IMR-90 (cell line): ENCODE measurements at regions not wholly inside any gene's neighbourhood (a gene's known extent, or its start where the extent isn't known, plus 50 kb on each side); places are given as distances from the start of the nearest gene placed in this dataset.

ENCODE experiments used
- ATAC-seq: fragments of 200-7000 bp; cut with Tn5 transposase; 2 replicates; pipeline ENCODE4 v1.9.1; 2020; ENCODE audit warnings: low read depth, mild to moderate bottlenecking, moderate library complexity
- BruUV-seq: library from RNA; stranded (reverse); fragments of 400-500 nt; replicated peaks from 2 replicates; lab custom pipeline; 2021; lab: Mats Ljungman, UMichigan
- CTCF ChIA-PET: fragments of 300-600 bp; formaldehyde crosslinking; extraction: SDS; loops from one replicate; lab custom pipeline; 2021; ENCODE audit warnings: antibody characterized with exemption; lab: Yijun Ruan, JAX
- POLR2A ChIA-PET: fragments of 300-600 bp; sonication (Branson Sonifier 250); formaldehyde crosslinking; loops from one replicate; lab custom pipeline; 2022; ENCODE audit warnings: antibody characterized with exemption; ENCODE audit not compliant: unreplicated experiment; lab: Charles Lee
- DNase-seq: peaks from one replicate; pipeline ENCODE4 v3.0.0; 2013
- H2AFZ ChIP-seq: replicated peaks from 2 replicates; pipeline ENCODE3; 2013; ENCODE audit warnings: low read length, mild to moderate bottlenecking; ENCODE audit not compliant: poor library complexity
- H2AK5ac ChIP-seq: 2 replicates; pipeline ENCODE4 v1.6.1; 2013; ENCODE audit warnings: low read depth, low read length, inconsistent platforms
- H2AK9ac ChIP-seq: replicated peaks from 2 replicates; pipeline ENCODE3; 2013; ENCODE audit warnings: mild to moderate bottlenecking, low read depth, low read length, moderate library complexity; ENCODE audit not compliant: poor library complexity
- H2BK120ac ChIP-seq: 2 replicates; pipeline ENCODE4 v1.6.1; 2013; ENCODE audit warnings: low read depth, low read length, inconsistent platforms
- H2BK15ac ChIP-seq: 3 replicates; pipeline ENCODE4 v1.6.1; 2013; ENCODE audit warnings: low read depth, low read length, inconsistent platforms
- H2BK20ac ChIP-seq: 2 replicates; pipeline ENCODE4 v1.6.1; 2013; ENCODE audit warnings: low read depth, mild to moderate bottlenecking, inconsistent platforms, low read length, moderate library complexity
- H2BK5ac ChIP-seq: 2 replicates; pipeline ENCODE4 v1.6.1; 2013; ENCODE audit warnings: mild to moderate bottlenecking, low read depth, low read length, inconsistent platforms; ENCODE audit not compliant: poor library complexity, severe bottlenecking
- H3K14ac ChIP-seq: replicated peaks from 2 replicates; pipeline ENCODE4 v1.6.1; 2013; ENCODE audit warnings: low read depth, low read length, inconsistent platforms
- H3K18ac ChIP-seq: 2 replicates; pipeline ENCODE4 v1.6.1; 2013; ENCODE audit warnings: low read depth, low read length, control low read depth
- H3K23ac ChIP-seq: 2 replicates; pipeline ENCODE4 v1.6.1; 2013; ENCODE audit warnings: low read depth, low read length, inconsistent platforms
- H3K27ac ChIP-seq: 2 replicates; pipeline ENCODE4 v1.5.1; 2013; ENCODE audit warnings: mild to moderate bottlenecking, control low read depth, low read length; ENCODE audit not compliant: insufficient read depth
- H3K27me3 ChIP-seq: 2 replicates; pipeline ENCODE4 v1.6.1; 2013; ENCODE audit warnings: low read length; ENCODE audit not compliant: control insufficient read depth, insufficient read depth
- H3K36me3 ChIP-seq: 2 replicates; pipeline ENCODE4 v1.6.1; 2013; ENCODE audit warnings: low read length, mixed read lengths; ENCODE audit not compliant: control insufficient read depth, insufficient read depth
- H3K4ac ChIP-seq: 2 replicates; pipeline ENCODE4 v1.6.1; 2013; ENCODE audit warnings: low read depth, low read length, inconsistent platforms
- H3K4me1 ChIP-seq: 2 replicates; pipeline ENCODE4 v1.6.1; 2013; ENCODE audit warnings: low read length, mixed read lengths; ENCODE audit not compliant: control insufficient read depth, insufficient read depth
- H3K4me2 ChIP-seq: 2 replicates; pipeline ENCODE4 v1.6.1; 2013; ENCODE audit warnings: low read depth, mild to moderate bottlenecking, control low read depth, low read length, moderate library complexity
- H3K4me3 ChIP-seq: 2 replicates; pipeline ENCODE4 v1.5.1; 2013; ENCODE audit warnings: low read depth, mild to moderate bottlenecking, control low read depth, low read length, moderate library complexity; ENCODE audit not compliant: insufficient read depth
- H3K56ac ChIP-seq: 2 replicates; pipeline ENCODE4 v1.6.1; 2013; ENCODE audit warnings: low read length, inconsistent platforms; ENCODE audit not compliant: insufficient read depth; ENCODE audit errors: extremely low read depth
- H3K79me1 ChIP-seq, 2 experiments: 2 replicates each; pipeline ENCODE4 v1.6.1; 2013; ENCODE audit warnings: low read length in 2 of 2, inconsistent platforms in 1 of 2, low read depth in 1 of 2
- H3K9ac ChIP-seq: 2 replicates; pipeline ENCODE4 v1.6.1; 2013; ENCODE audit warnings: low read depth, low read length, control low read depth
- H3K9me1 ChIP-seq: 2 replicates; pipeline ENCODE4 v1.6.1; 2013; ENCODE audit warnings: low read length, inconsistent platforms; ENCODE audit not compliant: insufficient read depth
- H3K9me3 ChIP-seq: 2 replicates; pipeline ENCODE4 v1.6.1; 2013; ENCODE audit warnings: low read length; ENCODE audit not compliant: control insufficient read depth, insufficient read depth
- H4K20me1 ChIP-seq: 2 replicates; pipeline ENCODE4 v1.6.1; 2013; ENCODE audit warnings: low read length, inconsistent platforms; ENCODE audit not compliant: insufficient read depth
- H4K5ac ChIP-seq: 2 replicates; pipeline ENCODE4 v1.6.1; 2013; ENCODE audit warnings: mild to moderate bottlenecking, low read depth, low read length, control low read depth
- H4K8ac ChIP-seq, 2 experiments: 2 replicates each; pipeline ENCODE4 v1.6.1; 2013; ENCODE audit warnings: low read depth in 2 of 2, low read length in 2 of 2, control low read depth in 1 of 2, inconsistent platforms in 1 of 2
- H4K91ac ChIP-seq: 2 replicates; pipeline ENCODE4 v1.6.1; 2013; ENCODE audit warnings: low read depth, low read length, inconsistent platforms; ENCODE audit not compliant: insufficient read depth
- BHLHE40 ChIP-seq: fragments of 150-350 bp; IDR thresholded peaks from 2 replicates; pipeline ENCODE4 v1.6.1; 2016; ENCODE audit warnings: mild to moderate bottlenecking, low read depth, low read length
- CEBPB ChIP-seq: IDR thresholded peaks from 2 replicates; pipeline ENCODE4 v1.6.1; 2012; ENCODE audit warnings: low read depth, low read length, improper control_type of control experiment
- CHD1 ChIP-seq: IDR thresholded peaks from 2 replicates; pipeline ENCODE4 v1.6.1; 2012; ENCODE audit warnings: low read depth, low read length, improper control_type of control experiment
- FOS ChIP-seq: fragments of 150-350 bp; IDR thresholded peaks from 2 replicates; pipeline ENCODE4 v1.6.1; 2016; ENCODE audit warnings: low read depth, low read length
- MAFK ChIP-seq: IDR thresholded peaks from 2 replicates; pipeline ENCODE4 v1.6.1; 2012; ENCODE audit warnings: low read depth, low read length, improper control_type of control experiment
- MAZ ChIP-seq: IDR thresholded peaks from 2 replicates; pipeline ENCODE4 v1.6.1; 2012; ENCODE audit warnings: low read depth, mild to moderate bottlenecking, low read length, improper control_type of control experiment, moderate library complexity, borderline replicate concordance
- NFE2L2 ChIP-seq: fragments of 150-350 bp; IDR thresholded peaks from 2 replicates; pipeline ENCODE4 v1.6.1; 2016; ENCODE audit warnings: low read depth, mild to moderate bottlenecking, low read length
- POLR2A ChIP-seq: IDR thresholded peaks from 2 replicates; pipeline ENCODE4 v1.6.1; 2012; ENCODE audit warnings: mild to moderate bottlenecking, low read depth, low read length
- RAD21 ChIP-seq: IDR thresholded peaks from 2 replicates; pipeline ENCODE4 v1.6.1; 2012; ENCODE audit warnings: low read length, improper control_type of control experiment
- RCOR1 ChIP-seq: IDR thresholded peaks from 2 replicates; pipeline ENCODE4 v1.6.1; 2012; ENCODE audit warnings: mild to moderate bottlenecking, low read length, improper control_type of control experiment; ENCODE audit not compliant: insufficient replicate concordance
- RFX5 ChIP-seq: IDR thresholded peaks from 2 replicates; pipeline ENCODE4 v1.8.0; 2012; ENCODE audit warnings: low read depth, mild to moderate bottlenecking, low read length, moderate library complexity
- SMC3 ChIP-seq: fragments of 150-350 bp; IDR thresholded peaks from 2 replicates; pipeline ENCODE4 v1.6.1; 2016; ENCODE audit warnings: low read depth, mild to moderate bottlenecking, antibody characterized with exemption, low read length, moderate library complexity
- WGBS, 2 experiments: methylation state at CpG; one replicate each; pipeline versions ENCODE4 v1.1.5 to v1.1.7; 2013; ENCODE audit warnings: missing lambda C conversion rate in 2 of 2; ENCODE audit not compliant: insufficient read length in 1 of 2; ENCODE audit errors: extremely low coverage in 2 of 2; 5-methylcytosine and 5-hydroxymethylcytosine counted together
- dilution Hi-C: fragments of 300-500 bp; cut with HindIII; formaldehyde crosslinking; loops from one replicate; pipeline ENCODE4 v1.14.3; 2018; ENCODE audit warnings: low sequenced_read_pairs; ENCODE audit not compliant: unreplicated experiment
- in situ Hi-C: fragments of 300-500 bp; cut with MboI; formaldehyde crosslinking; loops from 3 replicates; pipeline ENCODE4 v1.14.3; 2019; ENCODE audit warnings: low sequenced_read_pairs, inconsistent platforms, mixed read lengths
- intact Hi-C: fragments of 100-400 bp; cut with micrococcal nuclease; formaldehyde crosslinking; loops from 2 replicates; pipeline ENCODE4 v1.10.0; 2022
- TF ChIP-seq, protein P1 (sequence below): fragments of 150-350 bp; IDR thresholded peaks from 2 replicates; pipeline ENCODE4 v1.6.1; 2016; ENCODE audit warnings: low read depth, mild to moderate bottlenecking, low read length, moderate library complexity, borderline replicate concordance
- TF ChIP-seq, protein P2 (sequence below): conservative IDR thresholded peaks from 2 replicates; pipeline ENCODE4 v1.5.1; 2012; ENCODE audit warnings: mild to moderate bottlenecking, low read depth, low read length, improper control_type of control experiment
- TF ChIP-seq, protein P3 (sequence below): fragments of 150-350 bp; IDR thresholded peaks from 2 replicates; pipeline ENCODE4 v1.6.1; 2017; ENCODE audit warnings: mild to moderate bottlenecking, antibody characterized with exemption, low read length, low read depth

DNA sequence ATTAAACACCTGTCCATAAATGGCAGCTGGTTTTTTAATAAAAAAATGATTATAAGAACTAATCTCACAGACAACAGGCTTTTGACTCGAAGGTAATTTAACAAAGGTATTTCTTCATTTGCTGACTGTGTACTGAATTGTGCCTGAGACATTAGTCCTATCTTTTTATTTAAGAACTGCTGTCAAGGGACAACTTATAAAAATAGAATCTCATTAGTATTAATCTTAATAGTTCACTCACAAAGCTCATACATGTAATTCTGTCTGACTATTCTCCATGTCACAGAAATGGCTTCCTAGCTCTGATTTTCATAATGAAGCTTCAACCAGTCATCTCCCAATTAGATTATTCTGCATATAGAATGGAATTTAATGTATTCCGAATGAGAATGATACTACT, 276.9 kb upstream of the PDZRN3 start:
- Histone ChIP-seq H3K27me3 (no peaks in the 10 kb centered on the region), H3K18ac (no peak overlapping the region), H3K4me1 (no peaks in the 10 kb centered on the region), H3K4me2 (no peak overlapping the region), H2BK15ac (no peak overlapping the region), H2BK5ac (no peak overlapping the region), H4K20me1 (no peaks in the 10 kb centered on the region), H4K91ac (no peak overlapping the region), H2AFZ (no peak overlapping the region), H3K4me3 (no peak overlapping the region), H2BK120ac (no peak overlapping the region), H3K27ac (no peak overlapping the region), H4K5ac (no peak overlapping the region), H3K79me1 (no peaks in the 10 kb centered on the region), H2AK9ac (no peak overlapping the region), H3K9ac (no peak overlapping the region), H3K9me1 (no peaks in the 10 kb centered on the region), H3K14ac (no peak overlapping the region), H4K8ac (no peak overlapping the region), H3K56ac (no peak overlapping the region), H3K36me3 (no peaks in the 10 kb centered on the region), H2AK5ac (no peak overlapping the region), H2BK20ac (no peak overlapping the region), H3K9me3 (no peaks in the 10 kb centered on the region), H3K4ac (no peak overlapping the region), H3K23ac (no peak overlapping the region)
- ChIA-PET POLR2A (no interaction called here), CTCF (no interaction called here)
- ATAC-seq (no peak), DNase-seq (no peak)
- TF ChIP-seq MAFK (no peak), RAD21 (no peak), BHLHE40 (no peak), SMC3 (no peak), NFE2L2 (no peak), MAZ (no peak), RFX5 (no peak), CHD1 (no peak), CEBPB (no peak), FOS (no peak), POLR2A (no peak), RCOR1 (no peak)
- TF ChIP-seq, protein P1, sequence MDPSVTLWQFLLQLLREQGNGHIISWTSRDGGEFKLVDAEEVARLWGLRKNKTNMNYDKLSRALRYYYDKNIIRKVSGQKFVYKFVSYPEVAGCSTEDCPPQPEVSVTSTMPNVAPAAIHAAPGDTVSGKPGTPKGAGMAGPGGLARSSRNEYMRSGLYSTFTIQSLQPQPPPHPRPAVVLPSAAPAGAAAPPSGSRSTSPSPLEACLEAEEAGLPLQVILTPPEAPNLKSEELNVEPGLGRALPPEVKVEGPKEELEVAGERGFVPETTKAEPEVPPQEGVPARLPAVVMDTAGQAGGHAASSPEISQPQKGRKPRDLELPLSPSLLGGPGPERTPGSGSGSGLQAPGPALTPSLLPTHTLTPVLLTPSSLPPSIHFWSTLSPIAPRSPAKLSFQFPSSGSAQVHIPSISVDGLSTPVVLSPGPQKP, result no peak
- TF ChIP-seq, protein P2, sequence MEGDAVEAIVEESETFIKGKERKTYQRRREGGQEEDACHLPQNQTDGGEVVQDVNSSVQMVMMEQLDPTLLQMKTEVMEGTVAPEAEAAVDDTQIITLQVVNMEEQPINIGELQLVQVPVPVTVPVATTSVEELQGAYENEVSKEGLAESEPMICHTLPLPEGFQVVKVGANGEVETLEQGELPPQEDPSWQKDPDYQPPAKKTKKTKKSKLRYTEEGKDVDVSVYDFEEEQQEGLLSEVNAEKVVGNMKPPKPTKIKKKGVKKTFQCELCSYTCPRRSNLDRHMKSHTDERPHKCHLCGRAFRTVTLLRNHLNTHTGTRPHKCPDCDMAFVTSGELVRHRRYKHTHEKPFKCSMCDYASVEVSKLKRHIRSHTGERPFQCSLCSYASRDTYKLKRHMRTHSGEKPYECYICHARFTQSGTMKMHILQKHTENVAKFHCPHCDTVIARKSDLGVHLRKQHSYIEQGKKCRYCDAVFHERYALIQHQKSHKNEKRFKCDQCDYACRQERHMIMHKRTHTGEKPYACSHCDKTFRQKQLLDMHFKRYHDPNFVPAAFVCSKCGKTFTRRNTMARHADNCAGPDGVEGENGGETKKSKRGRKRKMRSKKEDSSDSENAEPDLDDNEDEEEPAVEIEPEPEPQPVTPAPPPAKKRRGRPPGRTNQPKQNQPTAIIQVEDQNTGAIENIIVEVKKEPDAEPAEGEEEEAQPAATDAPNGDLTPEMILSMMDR, result no peak
- TF ChIP-seq, protein P3, sequence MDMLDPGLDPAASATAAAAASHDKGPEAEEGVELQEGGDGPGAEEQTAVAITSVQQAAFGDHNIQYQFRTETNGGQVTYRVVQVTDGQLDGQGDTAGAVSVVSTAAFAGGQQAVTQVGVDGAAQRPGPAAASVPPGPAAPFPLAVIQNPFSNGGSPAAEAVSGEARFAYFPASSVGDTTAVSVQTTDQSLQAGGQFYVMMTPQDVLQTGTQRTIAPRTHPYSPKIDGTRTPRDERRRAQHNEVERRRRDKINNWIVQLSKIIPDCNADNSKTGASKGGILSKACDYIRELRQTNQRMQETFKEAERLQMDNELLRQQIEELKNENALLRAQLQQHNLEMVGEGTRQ, result no peak
- WGBS, 2 experiments, result no CpG with 5 or more reads among the region's 2 CpGs
- intact Hi-C loops, result no loop called here
- no TSS peak for BruUV-seq
- dilution Hi-C loops, result no loop called here
- in situ Hi-C loops, result no loop called here
